ENCODE measurements at regions not wholly inside any gene's neighbourhood (a gene's known extent, or its start where the extent isn't known, plus 50 kb on each side); places are given as distances from the start of the nearest gene placed in this dataset.

DNA sequence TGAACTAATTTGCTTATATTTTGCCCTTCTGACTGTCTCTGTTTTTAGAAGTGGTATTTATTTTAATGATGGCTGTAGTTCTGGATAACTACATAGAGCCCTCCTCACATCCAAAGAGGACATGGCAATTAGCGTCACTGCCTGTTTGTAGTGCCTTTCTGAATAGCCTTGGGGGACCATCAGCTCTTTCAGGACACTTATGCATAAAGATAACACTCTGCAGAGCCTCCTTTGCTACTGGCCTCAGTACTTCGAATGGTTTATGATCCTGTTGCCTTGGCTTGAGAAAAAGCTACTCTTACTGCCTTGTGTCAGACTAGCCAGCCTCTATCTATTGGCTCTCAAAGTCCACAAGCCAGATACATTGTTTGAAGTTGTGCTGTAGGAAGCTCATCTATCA lies 105.4 kb upstream of the SPRED1 start:
- TF ChIP-seq, protein P1, sequence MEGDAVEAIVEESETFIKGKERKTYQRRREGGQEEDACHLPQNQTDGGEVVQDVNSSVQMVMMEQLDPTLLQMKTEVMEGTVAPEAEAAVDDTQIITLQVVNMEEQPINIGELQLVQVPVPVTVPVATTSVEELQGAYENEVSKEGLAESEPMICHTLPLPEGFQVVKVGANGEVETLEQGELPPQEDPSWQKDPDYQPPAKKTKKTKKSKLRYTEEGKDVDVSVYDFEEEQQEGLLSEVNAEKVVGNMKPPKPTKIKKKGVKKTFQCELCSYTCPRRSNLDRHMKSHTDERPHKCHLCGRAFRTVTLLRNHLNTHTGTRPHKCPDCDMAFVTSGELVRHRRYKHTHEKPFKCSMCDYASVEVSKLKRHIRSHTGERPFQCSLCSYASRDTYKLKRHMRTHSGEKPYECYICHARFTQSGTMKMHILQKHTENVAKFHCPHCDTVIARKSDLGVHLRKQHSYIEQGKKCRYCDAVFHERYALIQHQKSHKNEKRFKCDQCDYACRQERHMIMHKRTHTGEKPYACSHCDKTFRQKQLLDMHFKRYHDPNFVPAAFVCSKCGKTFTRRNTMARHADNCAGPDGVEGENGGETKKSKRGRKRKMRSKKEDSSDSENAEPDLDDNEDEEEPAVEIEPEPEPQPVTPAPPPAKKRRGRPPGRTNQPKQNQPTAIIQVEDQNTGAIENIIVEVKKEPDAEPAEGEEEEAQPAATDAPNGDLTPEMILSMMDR (IDR thresholded peaks at IDR 0.05; ENCODE audit: borderline replicate concordance, insufficient read depth, low read depth, low read length) = no peak
- H3K4me3 ChIP-seq (ENCODE audit: low read depth, low read length) = no peak overlapping the region

DNA sequence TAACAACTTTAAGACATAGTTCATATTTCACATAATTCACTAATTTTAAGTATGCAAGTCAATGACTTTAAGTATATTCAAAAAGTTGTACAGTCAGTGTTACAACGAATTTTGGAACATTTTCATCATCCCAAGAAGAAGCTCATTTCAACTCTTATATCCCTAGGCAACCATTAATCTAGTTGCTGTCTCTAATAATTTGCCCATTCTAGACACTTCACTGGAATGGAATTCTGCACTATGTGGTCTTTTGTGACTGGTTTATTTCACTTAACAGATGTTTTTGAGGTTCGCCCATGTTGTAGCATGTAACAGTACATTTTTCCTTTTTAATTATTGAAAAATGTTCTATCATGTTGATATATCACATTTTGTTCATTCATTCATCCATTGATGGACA lies 104.2 kb upstream of the SPRED1 start:
- H3K4me3 ChIP-seq (ENCODE audit: low read depth, low read length) = no peak overlapping the region
- TF ChIP-seq, protein P1 (IDR thresholded peaks at IDR 0.05; ENCODE audit: borderline replicate concordance, insufficient read depth, low read depth, low read length) = no peak

DNA sequence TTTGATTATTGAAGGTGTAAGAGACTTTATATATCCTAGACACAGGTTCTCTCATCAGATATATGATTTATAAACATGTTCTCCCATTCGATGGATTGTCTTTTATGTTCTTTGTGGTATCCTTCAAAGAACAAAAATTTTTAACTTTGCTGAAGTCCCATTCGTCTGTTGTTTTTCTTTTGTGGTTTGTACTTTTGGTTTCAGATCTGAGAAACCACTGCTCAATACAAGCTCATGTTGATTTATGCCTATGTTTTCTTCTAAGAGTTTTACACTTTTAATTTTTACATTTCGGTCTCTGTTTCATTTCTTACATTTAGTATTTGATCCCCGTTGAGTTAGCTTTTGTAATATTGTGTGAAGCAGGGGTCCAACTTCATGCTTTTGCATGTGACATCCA lies 103.3 kb upstream of the SPRED1 start:
- TF ChIP-seq, protein P1 (IDR thresholded peaks at IDR 0.05; ENCODE audit: borderline replicate concordance, insufficient read depth, low read depth, low read length) = no peak
- H3K4me3 ChIP-seq (ENCODE audit: low read depth, low read length) = no peak overlapping the region

DNA sequence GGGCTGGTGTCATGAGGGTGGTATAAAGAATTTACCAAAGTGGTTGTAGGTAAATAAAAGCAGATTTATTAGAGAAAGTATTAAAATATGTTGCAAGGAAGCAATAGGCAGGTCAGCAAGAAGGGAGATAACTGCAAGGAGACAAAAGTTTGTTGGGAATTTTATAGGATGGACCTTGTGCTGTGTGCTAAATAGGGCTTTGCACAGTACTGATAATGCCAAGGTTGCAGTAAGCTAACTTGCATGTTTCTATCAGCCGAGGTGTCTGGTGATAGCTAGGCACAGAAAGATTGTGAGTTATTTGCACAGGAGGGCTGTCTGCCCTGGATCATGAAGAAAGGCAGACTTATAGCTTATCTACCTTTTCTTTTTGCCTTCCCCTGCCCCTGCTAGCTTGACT lies 102.5 kb upstream of the SPRED1 start:
- H3K4me3 ChIP-seq (ENCODE audit: low read depth, low read length) = no peak overlapping the region
- TF ChIP-seq, protein P1 (IDR thresholded peaks at IDR 0.05; ENCODE audit: borderline replicate concordance, insufficient read depth, low read depth, low read length) = no peak

DNA sequence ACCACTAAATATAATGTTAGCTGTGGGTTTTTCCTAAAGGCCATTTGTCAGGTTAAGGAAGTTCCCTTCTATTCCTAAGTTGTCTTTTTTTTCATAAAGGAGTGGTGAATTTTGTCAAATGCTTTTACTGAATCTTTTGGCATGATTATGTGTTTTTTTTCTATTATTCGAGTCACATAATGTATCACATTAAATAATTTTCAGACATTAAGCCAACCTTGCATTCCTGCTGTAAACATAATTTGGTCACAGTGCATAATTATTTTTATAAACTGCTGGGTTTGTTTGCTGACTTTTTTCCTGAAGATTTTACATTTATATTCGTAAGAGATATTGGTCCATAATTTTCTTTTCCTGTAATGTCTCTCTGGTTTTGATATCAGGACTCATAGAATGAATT lies 101.8 kb upstream of the SPRED1 start:
- TF ChIP-seq, protein P1 (IDR thresholded peaks at IDR 0.05; ENCODE audit: borderline replicate concordance, insufficient read depth, low read depth, low read length) = no peak
- no peak overlapping the region for H3K4me3 ChIP-seq (ENCODE audit: low read depth, low read length)

DNA sequence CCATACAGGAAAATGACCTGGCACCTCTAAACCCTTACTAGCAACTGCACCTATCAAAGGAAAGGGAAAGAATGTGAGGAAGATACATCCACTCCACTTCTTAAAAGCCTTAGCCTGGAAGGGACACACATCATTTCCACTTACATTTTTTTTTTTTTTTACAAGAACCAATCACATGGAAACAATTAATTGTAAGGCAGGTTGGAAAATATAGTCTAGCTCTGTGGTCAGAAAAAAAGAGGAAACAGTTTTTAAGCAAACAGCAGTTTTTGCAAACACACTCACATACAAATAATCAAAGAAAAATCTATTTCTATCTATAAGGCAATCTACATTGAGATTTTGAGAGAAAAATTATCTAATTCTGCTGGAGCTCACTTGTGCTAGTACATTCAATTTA lies 98.9 kb upstream of the SPRED1 start:
- TF ChIP-seq, protein P1 (IDR thresholded peaks at IDR 0.05; ENCODE audit: borderline replicate concordance, insufficient read depth, low read depth, low read length) = no peak
- no peak overlapping the region for H3K4me3 ChIP-seq (ENCODE audit: low read depth, low read length)

DNA sequence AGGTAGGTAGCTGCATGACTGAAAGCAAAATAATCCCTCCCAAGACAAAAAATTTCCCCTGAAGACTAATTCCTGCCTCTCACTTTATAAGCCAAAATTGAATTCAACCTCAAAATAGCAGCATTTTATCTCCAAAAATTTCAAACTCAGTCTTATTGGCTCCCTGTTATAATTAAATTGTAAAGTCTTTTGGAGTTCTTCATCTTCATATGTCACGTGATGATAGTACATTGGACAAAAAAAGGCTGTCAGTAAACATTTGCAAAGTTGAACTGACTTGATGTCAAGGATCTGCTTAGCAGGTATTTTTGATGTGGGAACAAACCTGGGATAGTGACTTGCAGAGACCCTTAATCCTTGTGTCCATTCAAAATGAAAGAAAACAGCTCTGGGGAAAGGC lies 98.4 kb upstream of the SPRED1 start:
- no peak overlapping the region for H3K4me3 ChIP-seq (ENCODE audit: low read depth, low read length)
- TF ChIP-seq, protein P1 (IDR thresholded peaks at IDR 0.05; ENCODE audit: borderline replicate concordance, insufficient read depth, low read depth, low read length) = no peak

All from GM12875 (cell line).